Ecto neural progenitor cell (in vitro differentiated cells): ENCODE measurements at regions not wholly inside any gene's neighbourhood (a gene's known extent, or its start where the extent isn't known, plus 50 kb on each side); places are given as distances from the start of the nearest gene placed in this dataset.
"Not testable (repeated sequence)": the region's sequence is repeated elsewhere in the genome, so short reads cannot be mapped to it uniquely, and the experiment has no call there.

ENCODE experiments used
- DNase-seq: peaks from one replicate; pipeline ENCODE4 v3.0.0-alpha.2; 2018; ENCODE audit warnings: low spot score

GRCh38 chr18:3328532-3328931, 66.6 kb downstream of the MYL12B start:
- DNase-seq = no peak

- DNase-seq = no peak
These were observed 67.5 kb downstream of the MYL12B start for GRCh38 chr18:3329471-3329870.

GRCh38 chr18:3329872-3330271, 67.9 kb downstream of the MYL12B start:
- no peak for DNase-seq

GRCh38 chr18:3330622-3331021, 68.7 kb downstream of the MYL12B start:
- no peak for DNase-seq

GRCh38 chr18:3332376-3332775, 70.4 kb downstream of the MYL12B start:
- DNase-seq = no peak

- DNase-seq = no peak
These were observed 71.3 kb downstream of the MYL12B start for GRCh38 chr18:3333056-3333720.

- no peak for DNase-seq
These were observed 71.9 kb downstream of the MYL12B start for GRCh38 chr18:3333721-3334386.

GRCh38 chr18:3340015-3340681, 78.2 kb downstream of the MYL12B start:
- no peak for DNase-seq

GRCh38 chr18:3340682-3341097, 78.8 kb downstream of the MYL12B start:
- DNase-seq = no peak

- DNase-seq = no peak
These were observed 80.7 kb downstream of the MYL12B start for GRCh38 chr18:3342628-3343027.

GRCh38 chr18:3345452-3345851, 83.5 kb downstream of the MYL12B start:
- DNase-seq = no peak

GRCh38 chr18:3345885-3346284, 84.0 kb downstream of the MYL12B start:
- no peak for DNase-seq

GRCh38 chr18:3346487-3346886, 84.6 kb downstream of the MYL12B start:
- no peak for DNase-seq

GRCh38 chr18:3347286-3347803, 85.4 kb downstream of the MYL12B start:
- no peak for DNase-seq

GRCh38 chr18:3348176-3348575, 86.2 kb downstream of the MYL12B start:
- no peak for DNase-seq

GRCh38 chr18:3349046-3349841, 87.3 kb downstream of the MYL12B start:
- not testable (repeated sequence) for DNase-seq

GRCh38 chr18:3350021-3350420, 88.1 kb downstream of the MYL12B start:
- no peak for DNase-seq

GRCh38 chr18:3350566-3351527, 88.9 kb downstream of the MYL12B start:
- no peak for DNase-seq

- no peak for DNase-seq
These were observed 92.6 kb downstream of the MYL12B start for GRCh38 chr18:3354506-3354905.

- no peak for DNase-seq
These were observed 93.4 kb upstream of the TGIF1 start for GRCh38 chr18:3356614-3357013.

- DNase-seq = no peak
These were observed 92.5 kb upstream of the TGIF1 start for GRCh38 chr18:3357516-3357915.
